HG03521 (cell line): ENCODE measurements at regions not wholly inside any gene's neighbourhood (a gene's known extent, or its start where the extent isn't known, plus 50 kb on each side); places are given as distances from the start of the nearest gene placed in this dataset.
"Not testable (repeated sequence)": the region's sequence is repeated elsewhere in the genome, so short reads cannot be mapped to it uniquely, and the experiment has no call there.

Source experiments
- ATAC-seq: cut with Tn5 transposase; IDR thresholded peaks from one replicate; pipeline ENCODE4 v1.9.1; 2021; ENCODE audit warnings: mild to moderate bottlenecking, moderate library complexity; ENCODE audit not compliant: unreplicated experiment

- no peak for ATAC-seq
Observed at GRCh38 chr15:81939604-81940440, 106.0 kb downstream of the MEX3B start.

DNA sequence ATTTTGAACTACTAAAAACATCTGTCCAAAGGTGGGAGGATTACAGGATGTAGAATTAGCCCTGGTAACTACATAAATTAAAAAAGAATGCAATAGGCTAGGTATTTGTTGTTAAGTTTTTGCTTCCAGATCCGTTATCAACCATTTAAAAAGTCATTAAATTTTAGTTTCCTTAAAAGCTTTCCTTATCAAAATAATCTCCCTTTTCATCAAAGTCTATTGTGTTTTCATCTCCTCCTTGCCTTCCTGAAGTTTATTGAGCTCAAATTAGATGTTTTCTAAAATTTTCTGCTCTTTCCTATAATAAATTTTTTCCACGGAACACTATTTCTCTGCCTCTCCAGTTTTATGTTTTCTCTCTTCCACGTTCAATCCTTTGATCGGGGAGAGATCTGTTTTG lies 108.6 kb downstream of the MEX3B start:
- ATAC-seq = no peak

GRCh38 chr15:81930582-81931369 lies 115.0 kb downstream of the MEX3B start:
- ATAC-seq = no peak

- no peak for ATAC-seq
Observed at GRCh38 chr15:81929557-81929956, 116.3 kb downstream of the MEX3B start.

DNA sequence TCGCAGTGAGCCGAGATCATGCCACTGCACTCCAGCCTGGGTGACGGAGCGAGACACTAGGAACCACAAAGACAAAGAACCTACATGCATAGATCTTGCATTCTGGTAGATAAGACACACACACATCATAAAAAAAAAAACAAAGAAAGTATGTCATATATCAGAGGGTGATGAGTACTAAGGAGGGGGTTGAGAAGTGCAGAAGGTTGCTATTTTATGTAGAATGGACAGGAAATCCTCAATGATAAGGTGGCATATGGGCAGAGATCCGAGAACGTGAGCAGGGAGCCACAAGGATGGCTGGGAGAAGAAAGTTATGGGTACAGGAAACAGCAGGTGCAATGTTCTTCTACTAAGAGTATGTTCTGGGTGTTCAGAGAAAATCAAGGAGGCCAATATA lies 118.8 kb downstream of the MEX3B start:
- no peak for ATAC-seq

- ATAC-seq = no peak
Observed at GRCh38 chr15:81924729-81925128, 121.1 kb downstream of the MEX3B start.

DNA sequence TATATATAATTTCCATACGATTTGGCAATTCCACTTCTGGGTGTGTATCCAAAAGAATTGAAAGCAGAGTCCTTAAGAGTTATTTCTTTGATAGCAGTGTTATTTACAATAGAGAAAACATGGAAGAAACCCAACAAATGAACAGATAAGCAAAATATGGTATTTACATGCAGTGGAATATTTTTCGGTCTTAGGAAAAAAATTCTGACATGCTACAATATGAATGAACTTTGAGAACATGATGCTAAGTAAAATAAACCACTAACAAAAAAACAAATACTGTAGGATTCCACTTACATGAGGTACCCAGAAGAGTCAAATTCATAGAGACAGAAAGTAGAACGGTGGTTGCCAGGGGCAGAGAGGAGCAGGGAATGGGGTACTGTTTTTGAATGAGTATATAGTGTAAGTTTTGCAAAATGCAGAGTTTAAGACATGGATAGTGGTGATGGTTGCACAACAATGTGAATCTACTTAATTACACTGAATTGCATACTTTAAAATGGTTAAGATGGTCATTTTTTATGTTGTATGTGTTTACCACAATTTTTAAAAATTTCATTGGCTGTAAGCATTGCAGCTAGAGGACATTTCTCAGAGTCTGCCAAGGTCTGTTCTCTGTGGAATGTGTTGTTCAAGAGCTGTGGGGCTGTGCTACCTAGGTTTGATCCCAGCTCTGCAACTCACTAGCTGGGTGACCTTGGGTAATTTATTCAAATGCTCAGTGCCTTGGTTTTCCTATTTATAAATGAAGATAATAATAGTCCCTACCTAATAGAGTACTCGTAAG lies 122.1 kb downstream of the MEX3B start:
- ATAC-seq = no peak

GRCh38 chr15:81922143-81922542 lies 123.7 kb downstream of the MEX3B start:
- ATAC-seq = no peak

DNA sequence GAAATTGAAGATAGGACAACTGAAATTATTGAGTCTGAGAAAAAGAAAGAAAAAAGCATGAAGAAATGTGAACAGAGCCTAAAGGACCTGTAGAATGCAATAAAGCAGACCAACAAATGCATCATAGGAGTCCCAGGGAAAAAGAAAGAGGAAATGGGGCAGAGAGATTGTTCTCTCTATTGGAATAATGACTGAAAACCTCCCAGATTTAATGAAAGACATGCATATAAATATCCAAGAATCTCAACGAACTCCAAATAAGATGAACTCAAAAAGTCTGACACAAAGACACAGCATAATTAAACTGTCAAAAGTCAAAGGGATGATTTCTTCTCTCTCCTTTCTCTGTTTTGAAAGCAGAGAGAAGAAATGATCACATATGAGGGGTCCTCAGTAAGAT lies 124.7 kb downstream of the MEX3B start:
- ATAC-seq = no peak

DNA sequence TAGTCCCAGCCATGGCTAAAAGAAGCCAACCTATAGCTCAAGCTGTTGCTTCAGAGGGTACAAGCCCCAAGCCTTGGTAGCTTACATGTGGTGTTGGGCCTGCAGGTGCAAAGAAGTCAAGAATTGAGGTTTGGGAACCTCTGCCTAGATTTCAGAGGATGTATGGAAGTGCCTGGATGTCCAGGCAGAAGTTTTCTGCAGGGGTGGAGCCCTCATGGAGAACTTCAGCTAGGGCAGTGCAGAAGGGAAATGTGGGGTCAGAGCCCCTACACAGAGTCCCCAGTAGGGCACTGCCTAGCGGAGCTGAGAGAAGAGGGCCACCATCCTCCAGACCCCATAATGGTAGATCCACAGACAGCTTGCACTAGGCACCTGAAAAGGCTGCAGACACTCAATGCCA lies 127.1 kb downstream of the MEX3B start:
- not testable (repeated sequence) for ATAC-seq

DNA sequence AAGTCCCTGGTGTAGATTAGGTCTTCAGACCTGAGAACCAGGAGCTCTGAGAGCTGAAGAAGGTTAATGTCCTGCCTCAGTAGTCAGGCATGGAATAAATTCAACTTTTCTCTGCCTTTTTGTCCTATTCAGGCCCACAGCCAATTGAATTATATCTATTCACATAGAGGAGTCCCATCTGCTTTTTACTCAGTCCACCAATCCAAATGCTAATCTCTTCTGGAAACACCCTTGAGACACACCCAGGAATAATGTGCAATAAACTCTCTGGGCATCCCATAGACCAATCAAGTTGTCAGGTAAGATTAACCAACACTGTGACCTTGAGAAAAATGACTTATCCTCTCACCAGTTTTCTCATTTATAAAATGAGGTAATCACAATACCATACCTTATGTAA lies 129.4 kb downstream of the MEX3B start:
- no peak for ATAC-seq

DNA sequence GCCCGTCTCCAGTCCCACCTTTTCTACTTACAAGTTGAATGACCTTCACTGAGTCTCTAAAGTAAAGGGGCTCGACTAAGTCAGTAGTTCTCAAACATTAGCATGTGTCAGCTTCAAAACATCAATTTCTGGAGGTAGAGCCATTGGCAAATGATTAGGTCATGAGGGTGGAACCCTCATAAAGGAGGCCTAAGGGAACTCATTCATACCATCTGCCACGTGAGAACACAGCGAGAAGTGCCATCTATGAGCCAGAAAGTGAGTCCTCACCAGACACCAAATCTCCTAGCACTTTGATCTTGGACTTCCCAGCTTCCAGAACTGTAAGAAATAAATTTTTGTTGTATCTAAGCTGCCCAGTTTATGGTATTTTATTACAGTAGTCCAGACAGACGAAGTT lies 129.8 kb downstream of the MEX3B start:
- ATAC-seq = no peak

DNA sequence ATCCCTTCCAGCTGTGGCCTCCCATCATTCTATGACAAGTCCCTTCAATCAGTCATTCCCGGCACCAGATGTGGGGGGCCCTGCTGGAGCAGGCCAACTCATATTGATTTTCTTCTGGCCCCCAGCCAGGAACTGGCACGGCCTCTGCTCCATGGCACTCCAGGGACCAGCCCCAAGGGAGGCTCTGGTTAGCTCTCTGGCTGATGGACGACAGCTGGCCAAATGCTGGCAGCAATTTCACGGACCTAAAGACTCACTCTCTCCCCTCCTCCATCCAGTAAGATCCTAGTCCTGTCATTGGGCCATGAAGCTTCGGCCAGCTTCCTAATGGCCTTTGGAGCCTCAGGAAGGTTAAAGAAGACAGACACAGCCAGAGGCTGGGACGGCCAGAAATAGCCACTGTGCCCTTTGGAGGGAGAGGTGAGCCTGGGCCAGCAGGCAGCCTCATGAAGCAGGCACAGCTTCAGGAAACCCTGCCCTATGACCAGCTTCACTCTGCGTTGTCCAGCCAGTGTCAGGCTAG lies 131.0 kb downstream of the MEX3B start:
- ATAC-seq = no peak

DNA sequence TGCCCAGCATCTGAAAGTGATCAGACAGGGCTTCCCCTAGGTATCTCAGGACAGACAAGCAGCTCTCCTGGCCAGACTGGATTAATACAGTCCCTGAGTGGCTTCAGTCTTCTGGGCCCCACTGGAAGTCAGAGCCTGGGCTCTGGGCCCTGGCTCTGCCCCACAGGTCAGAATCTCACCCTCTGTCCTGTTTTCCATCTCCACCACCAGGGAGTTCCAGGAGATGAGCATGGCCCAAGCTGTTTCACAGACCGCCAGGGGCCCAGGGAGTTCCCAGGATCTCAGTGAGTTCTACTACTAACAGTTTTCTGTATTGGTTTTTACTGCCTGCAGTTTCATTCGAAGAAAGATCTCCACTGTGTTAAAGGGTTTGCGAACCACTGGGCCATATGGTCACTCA lies 131.5 kb downstream of the MEX3B start:
- no peak for ATAC-seq

DNA sequence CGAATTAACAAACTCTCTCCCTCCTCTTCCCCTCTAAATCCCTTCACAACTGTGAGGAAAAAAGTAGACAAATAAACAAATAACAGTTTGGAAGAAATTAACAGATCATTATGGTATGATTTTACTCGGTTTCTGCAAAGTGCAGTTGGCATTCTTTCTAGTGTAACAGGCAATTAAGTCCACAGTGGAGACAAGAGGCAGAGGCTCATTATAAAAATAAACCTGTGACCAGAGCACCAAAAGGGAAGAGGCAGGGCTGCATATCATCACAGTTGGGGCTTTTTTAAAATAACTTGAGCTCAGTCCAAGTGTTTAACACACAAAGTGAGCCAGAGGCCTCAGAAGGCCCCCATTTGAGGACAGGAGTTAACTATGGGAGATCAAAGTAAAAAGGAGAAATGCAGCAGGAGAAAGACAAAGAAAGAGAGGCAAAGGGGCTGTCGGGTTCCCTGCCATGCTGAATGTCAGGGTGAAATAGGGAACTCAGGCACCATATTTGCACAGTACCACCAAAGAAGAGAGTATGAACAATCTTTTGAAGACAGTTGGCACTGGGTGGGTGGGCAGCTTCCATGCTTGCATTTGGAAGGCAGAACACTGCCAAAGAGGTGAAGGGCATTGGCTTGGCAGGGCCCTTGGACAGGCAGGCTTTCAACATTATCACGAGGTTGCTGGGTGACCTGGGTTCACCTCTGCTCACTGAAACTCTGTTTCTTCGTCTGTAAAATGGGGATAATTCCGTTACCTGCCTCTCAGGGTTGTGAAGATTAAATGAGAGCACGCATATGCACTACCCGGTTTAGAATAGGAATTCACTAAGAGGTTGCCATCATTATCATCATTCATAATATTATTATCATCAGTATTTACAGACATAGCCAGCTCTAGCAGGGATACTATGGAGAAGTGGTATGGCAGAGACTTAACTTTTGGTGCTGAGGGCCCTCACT lies 134.5 kb downstream of the MEX3B start:
- no peak for ATAC-seq

- no peak for ATAC-seq
Observed at GRCh38 chr15:81910355-81911021, 135.3 kb downstream of the MEX3B start.

GRCh38 chr15:81909011-81909358 lies 136.8 kb downstream of the MEX3B start:
- no peak for ATAC-seq

- no peak for ATAC-seq
Observed at GRCh38 chr15:81908111-81908510, 137.7 kb downstream of the MEX3B start.

- ATAC-seq = no peak
Observed at GRCh38 chr15:81907521-81907920, 138.3 kb downstream of the MEX3B start.

GRCh38 chr15:81905889-81906288 lies 139.9 kb downstream of the MEX3B start:
- ATAC-seq = no peak
